HUES64 (cell line): ENCODE measurements at regions not wholly inside any gene's neighbourhood (a gene's known extent, or its start where the extent isn't known, plus 50 kb on each side); places are given as distances from the start of the nearest gene placed in this dataset.

Experiments
- H3K27ac ChIP-seq: 2 replicates; pipeline ENCODE4 v1.7.0; 2013; ENCODE audit warnings: low read depth, low read length, inconsistent platforms
- H3K27me3 ChIP-seq: 2 replicates; pipeline ENCODE4 v1.6.1; 2013; ENCODE audit warnings: mild to moderate bottlenecking, low read length; ENCODE audit not compliant: insufficient read depth
- H3K36me3 ChIP-seq: 2 replicates; pipeline ENCODE4 v1.6.1; 2013; ENCODE audit warnings: mild to moderate bottlenecking, low read length; ENCODE audit not compliant: insufficient read depth
- H3K4me1 ChIP-seq: 2 replicates; pipeline ENCODE4 v1.6.1; 2013; ENCODE audit warnings: mild to moderate bottlenecking, low read length, moderate library complexity; ENCODE audit not compliant: insufficient read depth
- H3K4me3 ChIP-seq: 2 replicates; pipeline ENCODE4 v1.5.1; 2013; ENCODE audit warnings: mild to moderate bottlenecking, low read length, moderate library complexity
- H3K9ac ChIP-seq: 2 replicates; pipeline ENCODE4 v1.6.1; 2013; ENCODE audit warnings: mild to moderate bottlenecking, low read depth, low read length
- H3K9me3 ChIP-seq: 2 replicates; pipeline ENCODE4 v1.6.1; 2013; ENCODE audit warnings: low read depth, low read length; ENCODE audit not compliant: insufficient read depth
- WGBS: fragments of 150-250, 120-280 bp; methylation state at CpG from one replicate; pipeline ENCODE4 v1.1.7; 2013; ENCODE audit warnings: missing lambda C conversion rate; 5-methylcytosine and 5-hydroxymethylcytosine counted together

DNA sequence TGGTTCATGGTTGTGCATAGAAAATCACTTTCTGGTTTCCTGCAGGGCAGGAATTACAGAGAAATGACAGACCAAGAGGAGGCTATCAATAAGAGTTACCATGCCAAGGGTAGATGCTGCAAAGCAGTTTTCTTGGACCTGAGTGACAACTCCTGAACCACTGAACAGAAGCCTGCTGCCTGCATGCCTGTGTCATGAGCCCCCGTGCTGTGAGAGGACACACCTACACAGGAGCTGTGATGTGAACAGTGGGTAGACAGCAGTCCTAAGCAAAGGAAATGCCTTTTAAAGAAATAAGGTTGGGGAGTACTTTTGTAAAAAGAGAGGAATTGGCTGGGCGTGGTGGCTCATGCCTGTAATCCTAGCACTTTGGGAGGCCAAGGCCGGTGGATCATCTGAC, 54.2 kb upstream of the CREB1 start:
- no peak overlapping the region for H3K4me3 ChIP-seq
- no peak overlapping the region for H3K27ac ChIP-seq
- no peak overlapping the region for H3K9ac ChIP-seq
- no peaks in the 10 kb centered on the region for H3K27me3 ChIP-seq
- no peaks in the 10 kb centered on the region for H3K36me3 ChIP-seq
- no peaks in the 10 kb centered on the region for H3K9me3 ChIP-seq
- peaks cover 39% of the 10 kb centered on the region for H3K4me1 ChIP-seq
- WGBS: 77% methylated on average over 3 of the region's 3 CpGs

GRCh38 chr2:207477896-207478295, 51.9 kb upstream of the CREB1 start:
- Histone ChIP-seq H3K9ac (no peak overlapping the region), H3K9me3 (no peaks in the 10 kb centered on the region), H3K4me1 (peaks cover 32% of the 10 kb centered on the region), H3K27me3 (no peaks in the 10 kb centered on the region), H3K27ac (no peak overlapping the region), H3K36me3 (no peaks in the 10 kb centered on the region), H3K4me3 (no peak overlapping the region)
- WGBS: 88% methylated on average over 5 of the region's 5 CpGs

DNA sequence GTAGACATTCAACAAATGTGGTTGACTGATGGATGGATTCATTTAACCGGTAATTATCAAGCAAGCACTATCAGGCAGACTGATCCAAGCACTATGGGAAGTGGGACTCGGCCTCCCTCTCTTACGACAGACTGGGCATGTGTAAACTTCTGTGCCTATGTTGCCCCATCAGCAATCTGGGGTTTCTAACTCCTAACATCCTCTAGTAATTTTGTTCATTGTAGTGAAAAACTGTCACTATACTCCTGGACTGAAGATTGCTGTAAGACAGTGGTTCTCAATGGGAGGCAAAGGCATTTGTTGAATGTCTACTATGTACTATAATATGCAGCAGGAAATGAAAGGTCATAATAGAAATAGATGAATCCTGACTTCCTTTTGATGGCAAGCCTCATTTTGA, 51.2 kb upstream of the CREB1 start:
- H3K9me3 ChIP-seq: no peaks in the 10 kb centered on the region
- no peaks in the 10 kb centered on the region for H3K36me3 ChIP-seq
- H3K9ac ChIP-seq: no peak overlapping the region
- no peaks in the 10 kb centered on the region for H3K27me3 ChIP-seq
- peaks cover 25% of the 10 kb centered on the region for H3K4me1 ChIP-seq
- 81% methylated on average over 3 of the region's 3 CpGs for WGBS
- H3K27ac ChIP-seq: no peak overlapping the region
- H3K4me3 ChIP-seq: no peak overlapping the region

DNA sequence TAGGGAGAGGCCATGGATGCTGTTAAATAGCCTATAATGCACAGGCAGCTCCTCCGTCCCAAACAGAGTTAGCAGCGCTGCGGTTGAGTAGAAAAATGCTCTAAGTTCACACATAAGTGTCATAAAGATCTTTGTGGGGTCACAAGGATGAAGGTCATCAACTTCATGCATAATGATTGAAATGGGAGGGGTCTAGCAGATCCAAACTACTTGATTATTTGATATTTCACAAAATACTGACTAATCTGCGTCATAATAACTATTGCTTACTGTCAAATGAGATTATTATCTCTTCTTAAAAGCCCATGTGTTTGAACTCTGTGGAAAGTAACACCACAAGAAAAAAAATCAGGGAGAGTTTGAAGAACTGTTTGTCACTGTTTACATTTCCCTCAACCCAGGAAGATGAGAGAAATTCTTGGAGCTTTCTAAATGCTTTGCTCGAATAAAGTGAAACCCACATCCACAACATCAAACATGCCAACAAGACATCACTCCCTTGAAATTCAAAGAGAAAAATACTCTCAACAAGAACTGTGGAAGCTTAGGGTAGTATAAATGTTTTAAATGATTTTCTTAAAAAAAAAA, 50.5 kb upstream of the CREB1 start:
- WGBS: 98% methylated on average over 3 of the region's 5 CpGs
- H3K4me3 ChIP-seq: no peak overlapping the region
- H3K9me3 ChIP-seq: no peaks in the 10 kb centered on the region
- H3K9ac ChIP-seq: no peak overlapping the region
- H3K36me3 ChIP-seq: no peaks in the 10 kb centered on the region
- H3K27ac ChIP-seq: no peak overlapping the region
- H3K4me1 ChIP-seq: peaks cover 22% of the 10 kb centered on the region
- H3K27me3 ChIP-seq: no peaks in the 10 kb centered on the region
